ENCODE measurements at regions not wholly inside any gene's neighbourhood (a gene's known extent, or its start where the extent isn't known, plus 50 kb on each side); places are given as distances from the start of the nearest gene placed in this dataset.

GRCh38 chr10:44668336-44668735 is 242.8 kb upstream of the TMEM72 start:
- TF ChIP-seq CTCF (IDR thresholded peaks at IDR 0.05; ENCODE audit: insufficient read depth, low read depth, low read length, missing control alignments) = no peak
- no peak for DNase-seq (ENCODE audit: low read depth)
- H3K4me3 ChIP-seq (ENCODE audit: low read length) = no peak overlapping the region

GRCh38 chr10:44671319-44671718 is 239.8 kb upstream of the TMEM72 start:
- TF ChIP-seq CTCF (IDR thresholded peaks at IDR 0.05; ENCODE audit: insufficient read depth, low read depth, low read length, missing control alignments) = no peak
- no peak overlapping the region for H3K4me3 ChIP-seq (ENCODE audit: low read length)
- no peak for DNase-seq (ENCODE audit: low read depth)

GRCh38 chr10:44673245-44673983 is 237.7 kb upstream of the TMEM72 start:
- no peak for DNase-seq (ENCODE audit: low read depth)
- no peak overlapping the region for H3K4me3 ChIP-seq (ENCODE audit: low read length)
- TF ChIP-seq CTCF (IDR thresholded peaks at IDR 0.05; ENCODE audit: insufficient read depth, low read depth, low read length, missing control alignments) = no peak

- H3K4me3 ChIP-seq (ENCODE audit: low read length) = no peak overlapping the region
- no peak for TF ChIP-seq CTCF (IDR thresholded peaks at IDR 0.05; ENCODE audit: insufficient read depth, low read depth, low read length, missing control alignments)
- DNase-seq (ENCODE audit: low read depth) = no peak
Measured at GRCh38 chr10:44674536-44675386, 236.4 kb upstream of the TMEM72 start.

GRCh38 chr10:44675387-44675874 is 235.7 kb upstream of the TMEM72 start:
- DNase-seq (ENCODE audit: low read depth) = no peak
- TF ChIP-seq CTCF (IDR thresholded peaks at IDR 0.05; ENCODE audit: insufficient read depth, low read depth, low read length, missing control alignments) = no peak
- H3K4me3 ChIP-seq (ENCODE audit: low read length) = no peak overlapping the region

- TF ChIP-seq CTCF (IDR thresholded peaks at IDR 0.05; ENCODE audit: insufficient read depth, low read depth, low read length, missing control alignments) = no peak
- H3K4me3 ChIP-seq (ENCODE audit: low read length) = no peak overlapping the region
- DNase-seq (ENCODE audit: low read depth) = no peak
Measured at GRCh38 chr10:44680764-44681163, 230.4 kb upstream of the TMEM72 start.

Data from epithelial cell of esophagus (primary cell).